KG1 (cell line): ENCODE measurements at regions not wholly inside any gene's neighbourhood (a gene's known extent, or its start where the extent isn't known, plus 50 kb on each side); places are given as distances from the start of the nearest gene placed in this dataset.

ENCODE experiments used
- DNase-seq: peaks from one replicate; lab custom pipeline; 2025; lab: John Stamatoyannopoulos, UW

- DNase-seq: no peak
Observed at GRCh38 chr13:81671064-81671463, 1330.1 kb upstream of the SPRY2 start.

- no peak for DNase-seq
Observed at GRCh38 chr13:81670048-81670447, 1329.1 kb upstream of the SPRY2 start.

- DNase-seq: no peak
Observed at GRCh38 chr13:81664872-81665271, 1323.9 kb upstream of the SPRY2 start.

GRCh38 chr13:81659984-81660383 lies 1319.1 kb upstream of the SPRY2 start:
- no peak for DNase-seq

- no peak for DNase-seq
Observed at GRCh38 chr13:81658598-81659370, 1317.9 kb upstream of the SPRY2 start.

- no peak for DNase-seq
Observed at GRCh38 chr13:81639984-81640582, 1299.2 kb upstream of the SPRY2 start.

- DNase-seq: no peak
Observed at GRCh38 chr13:81637457-81637856, 1296.5 kb upstream of the SPRY2 start.

GRCh38 chr13:81636120-81636519 lies 1295.2 kb upstream of the SPRY2 start:
- no peak for DNase-seq

- no peak for DNase-seq
Observed at GRCh38 chr13:81615031-81615430, 1274.1 kb upstream of the SPRY2 start.

- DNase-seq: no peak
Observed at GRCh38 chr13:81610644-81611043, 1269.7 kb upstream of the SPRY2 start.

GRCh38 chr13:81609335-81609734 lies 1268.4 kb upstream of the SPRY2 start:
- no peak for DNase-seq

GRCh38 chr13:81606074-81606473 lies 1265.1 kb upstream of the SPRY2 start:
- DNase-seq: no peak

GRCh38 chr13:81602241-81602640 lies 1261.3 kb upstream of the SPRY2 start:
- DNase-seq: no peak

- no peak for DNase-seq
Observed at GRCh38 chr13:81597101-81597500, 1256.2 kb upstream of the SPRY2 start.

GRCh38 chr13:81596224-81596753 lies 1255.4 kb upstream of the SPRY2 start:
- DNase-seq: no peak

- DNase-seq: no peak
Observed at GRCh38 chr13:81591528-81592220, 1250.7 kb upstream of the SPRY2 start.

GRCh38 chr13:81582381-81582780 lies 1241.5 kb upstream of the SPRY2 start:
- no peak for DNase-seq

- no peak for DNase-seq
Observed at GRCh38 chr13:81577601-81578195, 1236.8 kb upstream of the SPRY2 start.

GRCh38 chr13:81568824-81569223 lies 1227.9 kb upstream of the SPRY2 start:
- DNase-seq: no peak

GRCh38 chr13:81565849-81566248 lies 1224.9 kb upstream of the SPRY2 start:
- DNase-seq: no peak

- no peak for DNase-seq
Observed at GRCh38 chr13:81563091-81563490, 1222.2 kb upstream of the SPRY2 start.

GRCh38 chr13:81562598-81562997 lies 1221.7 kb upstream of the SPRY2 start:
- DNase-seq: no peak

- DNase-seq: no peak
Observed at GRCh38 chr13:81551036-81551435, 1210.1 kb upstream of the SPRY2 start.
